ENCODE measurements at regions not wholly inside any gene's neighbourhood (a gene's known extent, or its start where the extent isn't known, plus 50 kb on each side); places are given as distances from the start of the nearest gene placed in this dataset.

GRCh38 chr14:45362505-45362904 lies 109.5 kb upstream of the MIS18BP1 start:
- H3K27me3 ChIP-seq (ENCODE audit: low read depth, low read length) = no peaks in the 10 kb centered on the region
- H3K36me3 ChIP-seq (replicated peaks; ENCODE audit: low read depth, low read length) = no peaks in the 10 kb centered on the region
- no peaks in the 10 kb centered on the region for H3K9me3 ChIP-seq (ENCODE audit: insufficient read depth, low read length)
- no peak overlapping the region for H3K9ac ChIP-seq (ENCODE audit: low read length)
- no peaks in the 10 kb centered on the region for H4K20me1 ChIP-seq (ENCODE audit: insufficient read depth, low read length)
- no peak overlapping the region for H3K4me3 ChIP-seq (ENCODE audit: low read length)
- H3K4me2 ChIP-seq (ENCODE audit: low read length) = no peak overlapping the region
- H3K27ac ChIP-seq (ENCODE audit: low read length) = no peak overlapping the region
- no peaks in the 10 kb centered on the region for H3K79me2 ChIP-seq (ENCODE audit: low read length)
- H3K4me1 ChIP-seq (ENCODE audit: low read length) = no peaks in the 10 kb centered on the region
- TF ChIP-seq EZH2phosphoT487 (IDR thresholded peaks at IDR 0.05; ENCODE audit: low read depth) (no peak), CTCF (IDR thresholded peaks at IDR 0.05; ENCODE audit: low read depth, low read length) (no peak)
- no peak overlapping the region for H2AFZ ChIP-seq (ENCODE audit: low read depth, low read length)

GRCh38 chr14:45361727-45362126 lies 108.7 kb upstream of the MIS18BP1 start:
- Histone ChIP-seq H3K36me3 (replicated peaks; ENCODE audit: low read depth, low read length) (no peaks in the 10 kb centered on the region), H4K20me1 (ENCODE audit: insufficient read depth, low read length) (no peaks in the 10 kb centered on the region), H2AFZ (ENCODE audit: low read depth, low read length) (no peak overlapping the region), H3K4me1 (ENCODE audit: low read length) (no peaks in the 10 kb centered on the region), H3K27ac (ENCODE audit: low read length) (no peak overlapping the region), H3K9me3 (ENCODE audit: insufficient read depth, low read length) (no peaks in the 10 kb centered on the region), H3K4me2 (ENCODE audit: low read length) (no peak overlapping the region), H3K9ac (ENCODE audit: low read length) (no peak overlapping the region), H3K4me3 (ENCODE audit: low read length) (no peak overlapping the region), H3K27me3 (ENCODE audit: low read depth, low read length) (no peaks in the 10 kb centered on the region), H3K79me2 (ENCODE audit: low read length) (no peaks in the 10 kb centered on the region)
- TF ChIP-seq CTCF (IDR thresholded peaks at IDR 0.05; ENCODE audit: low read depth, low read length) (no peak), EZH2phosphoT487 (IDR thresholded peaks at IDR 0.05; ENCODE audit: low read depth) (no peak)

GRCh38 chr14:45359746-45360145 lies 106.7 kb upstream of the MIS18BP1 start:
- no peaks in the 10 kb centered on the region for H3K4me1 ChIP-seq (ENCODE audit: low read length)
- no peak overlapping the region for H3K4me3 ChIP-seq (ENCODE audit: low read length)
- no peaks in the 10 kb centered on the region for H4K20me1 ChIP-seq (ENCODE audit: insufficient read depth, low read length)
- H3K27ac ChIP-seq (ENCODE audit: low read length) = no peak overlapping the region
- TF ChIP-seq CTCF (IDR thresholded peaks at IDR 0.05; ENCODE audit: low read depth, low read length) (no peak), EZH2phosphoT487 (IDR thresholded peaks at IDR 0.05; ENCODE audit: low read depth) (no peak)
- no peaks in the 10 kb centered on the region for H3K9me3 ChIP-seq (ENCODE audit: insufficient read depth, low read length)
- H3K27me3 ChIP-seq (ENCODE audit: low read depth, low read length) = no peaks in the 10 kb centered on the region
- H3K36me3 ChIP-seq (replicated peaks; ENCODE audit: low read depth, low read length) = no peaks in the 10 kb centered on the region
- no peaks in the 10 kb centered on the region for H3K79me2 ChIP-seq (ENCODE audit: low read length)
- H2AFZ ChIP-seq (ENCODE audit: low read depth, low read length) = no peak overlapping the region
- H3K4me2 ChIP-seq (ENCODE audit: low read length) = no peak overlapping the region
- H3K9ac ChIP-seq (ENCODE audit: low read length) = no peak overlapping the region

GRCh38 chr14:45332360-45332988 lies 79.5 kb upstream of the MIS18BP1 start:
- no peak overlapping the region for H2AFZ ChIP-seq (ENCODE audit: low read depth, low read length)
- TF ChIP-seq EZH2phosphoT487 (IDR thresholded peaks at IDR 0.05; ENCODE audit: low read depth) (no peak), CTCF (IDR thresholded peaks at IDR 0.05; ENCODE audit: low read depth, low read length) (no peak)
- no peaks in the 10 kb centered on the region for H3K36me3 ChIP-seq (replicated peaks; ENCODE audit: low read depth, low read length)
- no peak overlapping the region for H3K4me3 ChIP-seq (ENCODE audit: low read length)
- no peak overlapping the region for H3K9ac ChIP-seq (ENCODE audit: low read length)
- peaks cover 4% of the 10 kb centered on the region; the same call in 1 of the 2 replicates for H3K9me3 ChIP-seq (ENCODE audit: insufficient read depth, low read length)
- no peak overlapping the region for H3K27ac ChIP-seq (ENCODE audit: low read length)
- no peaks in the 10 kb centered on the region for H3K27me3 ChIP-seq (ENCODE audit: low read depth, low read length)
- no peaks in the 10 kb centered on the region for H3K79me2 ChIP-seq (ENCODE audit: low read length)
- H3K4me2 ChIP-seq (ENCODE audit: low read length) = no peak overlapping the region
- no peaks in the 10 kb centered on the region for H4K20me1 ChIP-seq (ENCODE audit: insufficient read depth, low read length)
- H3K4me1 ChIP-seq (ENCODE audit: low read length) = no peaks in the 10 kb centered on the region

All from OCI-LY3 (cell line).